GM12875 (cell line): ENCODE measurements at regions not wholly inside any gene's neighbourhood (a gene's known extent, or its start where the extent isn't known, plus 50 kb on each side); places are given as distances from the start of the nearest gene placed in this dataset.

Experiments used
- H3K4me3 ChIP-seq: one replicate; pipeline ENCODE4 v1.5.1; 2011; ENCODE audit warnings: low read depth, low read length, control low read depth
- TF ChIP-seq, protein P1 (sequence below): IDR thresholded peaks from 2 replicates; pipeline ENCODE4 v1.5.1; 2011; ENCODE audit warnings: low read depth, mild to moderate bottlenecking, control low read depth, inconsistent platforms, low read length, moderate library complexity, borderline replicate concordance; ENCODE audit not compliant: insufficient read depth

DNA sequence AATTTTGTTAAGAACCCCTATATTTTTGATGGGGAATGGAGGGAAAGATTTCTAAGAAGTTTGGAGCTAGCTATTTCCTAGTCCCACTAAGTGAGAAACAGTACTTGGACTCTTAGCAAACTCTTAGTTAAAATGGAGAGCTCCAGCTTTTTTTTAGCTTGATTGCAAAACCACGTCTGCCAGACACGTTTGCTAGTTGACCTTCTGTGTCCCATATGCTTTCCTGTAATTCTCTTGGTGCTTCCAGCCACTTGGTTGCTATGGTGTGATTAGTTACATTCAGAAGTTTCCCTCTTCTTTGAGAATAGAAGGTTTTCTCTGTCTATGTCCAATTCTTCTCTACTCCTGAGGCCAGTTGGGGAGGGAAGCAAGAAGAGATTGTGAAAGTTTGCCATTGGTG is 417.0 kb upstream of the TLE4 start:
- TF ChIP-seq, protein P1, sequence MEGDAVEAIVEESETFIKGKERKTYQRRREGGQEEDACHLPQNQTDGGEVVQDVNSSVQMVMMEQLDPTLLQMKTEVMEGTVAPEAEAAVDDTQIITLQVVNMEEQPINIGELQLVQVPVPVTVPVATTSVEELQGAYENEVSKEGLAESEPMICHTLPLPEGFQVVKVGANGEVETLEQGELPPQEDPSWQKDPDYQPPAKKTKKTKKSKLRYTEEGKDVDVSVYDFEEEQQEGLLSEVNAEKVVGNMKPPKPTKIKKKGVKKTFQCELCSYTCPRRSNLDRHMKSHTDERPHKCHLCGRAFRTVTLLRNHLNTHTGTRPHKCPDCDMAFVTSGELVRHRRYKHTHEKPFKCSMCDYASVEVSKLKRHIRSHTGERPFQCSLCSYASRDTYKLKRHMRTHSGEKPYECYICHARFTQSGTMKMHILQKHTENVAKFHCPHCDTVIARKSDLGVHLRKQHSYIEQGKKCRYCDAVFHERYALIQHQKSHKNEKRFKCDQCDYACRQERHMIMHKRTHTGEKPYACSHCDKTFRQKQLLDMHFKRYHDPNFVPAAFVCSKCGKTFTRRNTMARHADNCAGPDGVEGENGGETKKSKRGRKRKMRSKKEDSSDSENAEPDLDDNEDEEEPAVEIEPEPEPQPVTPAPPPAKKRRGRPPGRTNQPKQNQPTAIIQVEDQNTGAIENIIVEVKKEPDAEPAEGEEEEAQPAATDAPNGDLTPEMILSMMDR: no peak
- H3K4me3 ChIP-seq: no peak overlapping the region

DNA sequence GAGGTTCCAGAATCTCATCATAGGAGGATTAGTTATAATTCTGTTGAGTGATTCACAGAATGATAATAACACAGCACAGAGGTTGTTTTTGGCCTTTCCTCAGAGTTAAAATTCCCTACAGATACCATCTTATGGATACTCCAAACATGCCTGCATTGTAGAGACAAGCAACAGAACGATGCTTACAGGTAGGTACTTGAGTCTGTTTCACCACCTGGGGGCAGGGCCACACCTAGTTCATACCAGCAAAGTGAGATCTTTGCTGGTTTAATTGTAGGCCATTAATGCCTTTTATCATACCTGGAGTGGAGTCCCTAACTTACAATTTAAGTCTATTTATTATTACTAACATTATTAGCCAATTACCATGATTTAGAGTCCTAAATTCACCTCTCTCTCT is 416.5 kb upstream of the TLE4 start:
- TF ChIP-seq, protein P1: no peak
- H3K4me3 ChIP-seq: no peak overlapping the region

DNA sequence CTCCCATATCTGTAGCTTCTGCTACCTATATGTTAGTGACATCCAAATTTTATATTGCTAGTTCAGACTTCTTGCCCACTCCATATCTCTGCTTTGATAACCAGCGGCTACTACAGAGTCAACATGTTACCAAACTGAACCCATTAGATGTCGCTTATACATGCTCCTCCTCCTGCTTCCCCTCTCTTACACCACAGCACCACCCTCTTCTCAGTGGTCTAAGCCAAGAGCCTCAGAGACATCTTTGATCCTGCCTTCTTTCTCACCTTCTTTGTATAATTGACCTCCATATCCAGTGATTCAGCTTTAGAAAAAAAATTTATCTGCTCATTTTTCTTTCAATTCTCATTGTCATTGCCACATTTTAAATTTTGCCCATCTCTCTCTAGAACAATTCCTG is 408.2 kb upstream of the TLE4 start:
- TF ChIP-seq, protein P1: no peak
- H3K4me3 ChIP-seq: no peak overlapping the region

DNA sequence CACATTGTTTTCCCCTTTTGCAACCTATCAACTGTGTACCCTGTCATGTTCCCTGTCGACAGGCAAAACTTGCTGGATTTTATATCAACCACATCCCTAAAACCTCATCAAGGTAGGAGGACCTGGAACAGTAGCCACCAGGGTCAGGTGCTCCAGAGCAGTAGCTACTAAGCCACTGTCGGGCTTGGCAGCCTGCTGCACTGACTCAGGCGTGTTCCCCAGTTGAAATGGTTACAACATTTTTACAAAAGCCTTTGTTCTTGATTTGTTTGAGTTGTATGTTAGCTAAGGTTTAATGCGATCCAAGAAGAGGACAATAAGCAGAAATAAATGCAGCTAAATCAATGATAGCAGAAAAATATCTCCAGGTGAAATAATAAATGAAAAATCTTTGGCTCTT is 407.4 kb upstream of the TLE4 start:
- H3K4me3 ChIP-seq: no peak overlapping the region

DNA sequence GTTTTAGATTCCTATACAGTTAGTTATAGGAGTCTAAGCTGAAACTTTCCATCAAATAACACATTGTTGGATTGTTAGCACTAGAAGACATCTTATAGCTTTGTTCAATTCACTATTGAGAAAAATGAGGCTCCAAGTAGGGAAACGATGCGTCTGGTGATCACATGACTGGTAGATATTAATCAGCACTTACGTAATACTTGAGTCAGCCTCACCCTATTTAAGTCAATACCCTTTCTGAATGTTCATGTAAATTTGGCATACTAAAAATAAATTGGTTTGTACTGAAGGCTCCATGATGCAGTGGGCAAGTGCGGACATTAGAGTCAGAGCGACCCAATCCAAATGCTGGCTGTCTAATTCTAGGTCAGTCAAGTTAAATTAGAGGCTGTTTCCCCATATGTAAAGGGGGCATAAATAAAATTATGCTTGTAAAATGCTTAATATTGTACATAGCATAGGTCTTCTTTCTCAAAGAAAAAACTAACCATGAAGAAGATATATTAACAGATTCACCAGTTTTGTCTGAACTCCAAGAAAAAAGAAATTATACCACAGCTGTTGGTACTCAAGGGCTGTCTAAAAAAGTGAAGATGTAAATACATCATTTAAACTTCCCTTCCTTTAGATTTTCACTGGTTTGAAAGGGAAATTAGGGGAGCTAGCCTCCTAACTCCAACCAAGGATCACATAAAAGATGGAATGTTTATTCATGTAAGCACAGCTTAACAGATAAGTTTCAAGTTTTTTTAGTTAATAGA is 406.6 kb upstream of the TLE4 start:
- H3K4me3 ChIP-seq: no peak overlapping the region
- TF ChIP-seq, protein P1: no peak

More for the DNA sequence above, 407.4 kb upstream of the TLE4 start:
- TF ChIP-seq, protein P1: no peak

DNA sequence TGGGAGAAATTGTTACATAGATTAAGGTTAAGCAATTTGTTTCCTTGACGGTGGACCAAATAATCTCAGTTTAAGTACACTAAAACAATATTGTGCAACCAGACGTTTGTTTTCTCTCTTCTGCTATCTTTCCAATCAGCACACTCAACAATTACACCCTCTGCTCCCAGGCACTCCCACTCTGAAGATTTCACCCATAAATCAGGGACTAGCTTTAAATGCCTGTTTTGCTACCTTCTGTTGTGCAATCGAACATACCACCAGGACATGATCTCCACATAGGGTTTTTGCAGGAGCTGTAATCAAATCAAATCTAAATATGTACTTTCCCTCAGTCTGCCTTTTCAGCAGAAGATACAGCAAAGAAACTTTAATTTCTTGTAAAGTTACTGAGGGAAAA is 405.8 kb upstream of the TLE4 start:
- TF ChIP-seq, protein P1: no peak

DNA sequence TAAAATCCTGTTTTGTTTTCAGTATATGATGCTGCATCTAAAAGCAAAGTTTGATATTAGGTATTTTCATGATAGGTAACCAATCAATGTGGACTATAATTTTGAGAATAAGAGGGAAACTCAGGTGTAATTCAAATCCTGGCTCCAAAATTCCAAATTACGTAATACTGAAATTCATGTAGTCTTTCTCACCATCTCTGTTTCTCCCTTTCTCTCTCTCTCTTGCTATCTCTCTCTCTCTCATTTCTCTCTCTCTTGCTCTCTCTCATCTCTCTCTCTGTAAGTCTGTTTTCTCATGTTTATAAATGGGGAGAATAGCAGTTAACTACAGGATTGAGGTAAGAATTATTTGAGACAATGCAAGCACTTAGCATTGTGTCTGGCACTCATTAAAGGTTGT is 401.1 kb upstream of the TLE4 start:
- TF ChIP-seq, protein P1: no peak
- H3K4me3 ChIP-seq: no peak overlapping the region

More for the DNA sequence above, 405.8 kb upstream of the TLE4 start:
- H3K4me3 ChIP-seq: no peak overlapping the region
